GM12878 (cell line): ENCODE measurements at regions not wholly inside any gene's neighbourhood (a gene's known extent, or its start where the extent isn't known, plus 50 kb on each side); places are given as distances from the start of the nearest gene placed in this dataset.
A peak's percentile ranks its signal among the peaks of the same experiment; 100 is the strongest.

Source experiments
- ATAC-seq: fragments of 200-7000 bp; cut with Tn5 transposase; 3 replicates; pipeline ENCODE4 v1.9.1; 2020; ENCODE audit warnings: mild to moderate bottlenecking, moderate library complexity
- BruUV-seq: library from RNA; stranded (reverse); fragments of 400-500 nt; replicated peaks from 2 replicates; lab custom pipeline; 2021; lab: Mats Ljungman, UMichigan
- CTCF ChIA-PET: fragments of 300-600 bp; sonication (Branson Sonifier 250); formaldehyde crosslinking; extraction: SDS; loops from one replicate; lab custom pipeline; 2021; ENCODE audit warnings: inconsistent platforms; lab: Yijun Ruan, JAX
- POLR2A ChIA-PET: fragments of 350-600 bp; formaldehyde crosslinking; extraction: SDS; loops from one replicate; lab custom pipeline; 2021; ENCODE audit warnings: inconsistent platforms; lab: Charles Lee
- RAD21 ChIA-PET: fragments of 300-600 bp; sonication (Branson Sonifier 250); formaldehyde crosslinking; loops from one replicate; lab custom pipeline; 2023; ENCODE audit warnings: antibody characterized with exemption; ENCODE audit not compliant: unreplicated experiment; lab: Charles Lee
- SMC1A ChIA-PET: fragments of 300-600 bp; sonication (Branson Sonifier 250); formaldehyde crosslinking; loops from one replicate; lab custom pipeline; 2023; ENCODE audit not compliant: unreplicated experiment, uncharacterized antibody; lab: Charles Lee
- DNase-seq: peaks from one replicate; pipeline ENCODE4 v3.0.0-alpha.2; 2011; ENCODE audit warnings: low read depth, low spot score
- FAIRE-seq: peaks from 3 replicates; lab custom pipeline; 2011; peaks lifted over from hg19 to GRCh38; lab: Jason Lieb, UNC
- H2AFZ ChIP-seq: 2 replicates; pipeline ENCODE4 v1.6.0; 2011; ENCODE audit warnings: low read depth, low read length, control low read depth; ENCODE audit not compliant: control insufficient read depth
- H3K27ac ChIP-seq: 2 replicates; pipeline ENCODE4 v1.5.1; 2011; ENCODE audit warnings: control low read depth; ENCODE audit not compliant: control insufficient read depth, insufficient read depth
- H3K27me3 ChIP-seq, 2 experiments: replicated peaks in 1 of 2; 2 replicates each; pipeline versions ENCODE4 v1.6.0 to v1.6.1; 2011; ENCODE audit warnings: low read length in 1 of 2; ENCODE audit not compliant: control insufficient read depth in 2 of 2, insufficient read depth in 2 of 2
- H3K36me3 ChIP-seq, 2 experiments: 2 replicates each; pipeline ENCODE4 v1.5.1; 2011; ENCODE audit warnings: low read length in 1 of 2; ENCODE audit not compliant: control insufficient read depth in 2 of 2, insufficient read depth in 2 of 2
- H3K4me1 ChIP-seq: 2 replicates; pipeline ENCODE4 v1.6.1; 2011; ENCODE audit warnings: mild to moderate bottlenecking, low read length, moderate library complexity, mixed read lengths; ENCODE audit not compliant: control insufficient read depth, insufficient read depth
- H3K4me2 ChIP-seq: 2 replicates; pipeline ENCODE4 v1.6.0; 2011; ENCODE audit warnings: control low read depth; ENCODE audit not compliant: control insufficient read depth, insufficient read depth
- H3K4me3 ChIP-seq: fragments of 200-600 bp; sonication (generic); 2 replicates; pipeline ENCODE4 v1.5.1; 2016
- H3K79me2 ChIP-seq: 2 replicates; pipeline ENCODE4 v1.6.0; 2011; ENCODE audit warnings: low read length; ENCODE audit not compliant: control insufficient read depth, insufficient read depth
- H3K9ac ChIP-seq: 2 replicates; pipeline ENCODE4 v1.8.0; 2011; ENCODE audit warnings: low read length, control low read depth, mixed read lengths; ENCODE audit not compliant: control insufficient read depth, insufficient read depth
- H3K9me3 ChIP-seq: replicated peaks from 3 replicates; pipeline ENCODE4 v1.5.1; 2011; ENCODE audit warnings: mild to moderate bottlenecking, low read length; ENCODE audit not compliant: control insufficient read depth, insufficient read depth
- H4K20me1 ChIP-seq: 2 replicates; pipeline ENCODE4 v1.6.0; 2011; ENCODE audit not compliant: control insufficient read depth, insufficient read depth
- HDGF ChIP-seq: fragments of 450-650 bp; IDR thresholded peaks from 2 replicates; pipeline ENCODE4 v1.6.1; 2016; ENCODE audit warnings: antibody characterized with exemption
- IRF5 ChIP-seq: fragments of 450-650 bp; IDR thresholded peaks from 2 replicates; pipeline ENCODE4 v1.6.1; 2017; ENCODE audit warnings: borderline replicate concordance
- JUNB ChIP-seq: IDR thresholded peaks from 2 replicates; pipeline ENCODE4 v1.6.1; 2016; ENCODE audit warnings: antibody characterized with exemption, mild to moderate bottlenecking
- MTA2 ChIP-seq: fragments of 450-650 bp; IDR thresholded peaks from 2 replicates; pipeline ENCODE4 v1.6.1; 2016; ENCODE audit warnings: low read depth, mild to moderate bottlenecking, moderate library complexity
- WGBS: methylation state at CpG from one replicate; pipeline ENCODE4 v1.1.6; 2016; ENCODE audit warnings: low lambda C conversion rate; ENCODE audit not compliant: insufficient replicate concordance, insufficient coverage; ENCODE audit errors: missing lambda C conversion rate; 5-methylcytosine and 5-hydroxymethylcytosine counted together
- in situ Hi-C: fragments of 300-500 bp; cut with MboI; formaldehyde crosslinking; loops from 9 replicates; pipeline ENCODE4 v1.14.3; 2018; ENCODE audit warnings: mixed read lengths
- intact Hi-C: fragments of 100-400 bp; cut with micrococcal nuclease; formaldehyde crosslinking; loops from one replicate; pipeline ENCODE4 v1.14.2; 2022; ENCODE audit not compliant: unreplicated experiment
- TF ChIP-seq, protein P1 (sequence below): IDR thresholded peaks from 2 replicates; pipeline ENCODE4 v1.6.1; 2012; ENCODE audit warnings: low read depth, low read length, improper control_type of control experiment

DNA sequence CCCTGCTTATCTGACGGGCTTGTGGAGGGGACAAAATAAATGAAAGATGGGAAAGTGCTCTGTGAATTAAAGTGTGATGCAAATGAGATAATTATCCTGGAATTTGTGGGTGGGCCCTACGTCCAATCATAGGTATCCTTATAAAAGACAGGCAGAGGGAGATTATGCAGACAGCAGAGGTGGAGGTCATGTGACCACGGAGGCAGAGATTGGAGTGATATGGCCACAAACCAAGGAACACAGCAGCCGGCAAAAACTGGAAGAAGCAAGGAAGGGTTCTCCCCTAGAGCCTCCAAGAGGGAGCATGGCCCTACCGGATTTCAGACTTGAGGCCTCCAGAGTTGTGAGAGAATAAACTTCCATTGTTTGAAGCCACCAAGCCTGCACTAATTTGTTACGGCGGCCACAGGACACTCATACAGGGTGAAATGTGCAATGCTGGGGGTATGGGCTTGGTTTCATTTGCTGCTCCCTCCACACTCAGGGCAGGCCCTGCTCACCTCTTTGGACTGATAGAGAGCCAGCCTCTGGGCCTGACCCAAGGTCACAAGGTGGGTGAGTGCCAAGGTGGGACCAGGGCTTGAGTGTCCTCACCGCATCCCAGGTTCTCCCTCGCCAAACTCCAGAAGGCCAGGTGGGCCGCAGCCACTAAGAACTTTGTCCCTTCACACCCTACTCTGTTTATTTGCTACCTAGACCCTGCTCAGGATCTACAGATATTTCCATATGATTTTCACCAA, 149.6 kb upstream of the TNRC6C start (continued):
- TF ChIP-seq, protein P1, sequence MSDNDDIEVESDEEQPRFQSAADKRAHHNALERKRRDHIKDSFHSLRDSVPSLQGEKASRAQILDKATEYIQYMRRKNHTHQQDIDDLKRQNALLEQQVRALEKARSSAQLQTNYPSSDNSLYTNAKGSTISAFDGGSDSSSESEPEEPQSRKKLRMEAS: no peak
- TF ChIP-seq JUNB: no peak

GRCh38 chr17:77809814-77810213, 148.7 kb upstream of the TNRC6C start:
- H3K27ac ChIP-seq: no peak overlapping the region
- FAIRE-seq (no peak), ATAC-seq (no peak)
- no peak overlapping the region for H3K4me2 ChIP-seq
- peaks cover 2% of the 10 kb centered on the region in 2 experiments; a peak in 1 of 4 replicates for H3K27me3 ChIP-seq
- H2AFZ ChIP-seq: no peak overlapping the region
- intact Hi-C loops (no loop called here), in situ Hi-C loops (no loop called here)
- no peak overlapping the region for H3K4me3 ChIP-seq
- no peak overlapping the region for H3K9ac ChIP-seq
- RAD21 ChIA-PET: no interaction called here
- no peaks in the 10 kb centered on the region for H3K36me3 ChIP-seq
- 17% methylated on average over 2 of the region's 2 CpGs for WGBS
- no peaks in the 10 kb centered on the region for H3K79me2 ChIP-seq
- BruUV-seq: no TSS peak
- no peaks in the 10 kb centered on the region; the same call in 2 of the 3 replicates for H3K9me3 ChIP-seq
- POLR2A ChIA-PET: no interaction called here
- CTCF ChIA-PET: no interaction called here
- no peak for TF ChIP-seq MTA2
- TF ChIP-seq HDGF: peak; percentile 64; the same call in 1 of the 2 replicates
- no peak; the same call in 1 of the 2 replicates for TF ChIP-seq IRF5
- TF ChIP-seq, all 136 proteins: peak for 1
- no peak for DNase-seq
- H4K20me1 ChIP-seq: no peaks in the 10 kb centered on the region
- H3K4me1 ChIP-seq: no peaks in the 10 kb centered on the region
- SMC1A ChIA-PET: no interaction called here
